DMS153 treated with DMSO at 0.1 percent for 48 hours (cell line): ENCODE measurements at regions not wholly inside any gene's neighbourhood (a gene's known extent, or its start where the extent isn't known, plus 50 kb on each side); places are given as distances from the start of the nearest gene placed in this dataset.
"Not testable (repeated sequence)": the region's sequence is repeated elsewhere in the genome, so short reads cannot be mapped to it uniquely, and the experiment has no call there.

Source experiments
- DNase-seq: peaks from one replicate; lab custom pipeline; 2025; ENCODE audit not compliant: unreplicated experiment; lab: John Stamatoyannopoulos, UW

DNA sequence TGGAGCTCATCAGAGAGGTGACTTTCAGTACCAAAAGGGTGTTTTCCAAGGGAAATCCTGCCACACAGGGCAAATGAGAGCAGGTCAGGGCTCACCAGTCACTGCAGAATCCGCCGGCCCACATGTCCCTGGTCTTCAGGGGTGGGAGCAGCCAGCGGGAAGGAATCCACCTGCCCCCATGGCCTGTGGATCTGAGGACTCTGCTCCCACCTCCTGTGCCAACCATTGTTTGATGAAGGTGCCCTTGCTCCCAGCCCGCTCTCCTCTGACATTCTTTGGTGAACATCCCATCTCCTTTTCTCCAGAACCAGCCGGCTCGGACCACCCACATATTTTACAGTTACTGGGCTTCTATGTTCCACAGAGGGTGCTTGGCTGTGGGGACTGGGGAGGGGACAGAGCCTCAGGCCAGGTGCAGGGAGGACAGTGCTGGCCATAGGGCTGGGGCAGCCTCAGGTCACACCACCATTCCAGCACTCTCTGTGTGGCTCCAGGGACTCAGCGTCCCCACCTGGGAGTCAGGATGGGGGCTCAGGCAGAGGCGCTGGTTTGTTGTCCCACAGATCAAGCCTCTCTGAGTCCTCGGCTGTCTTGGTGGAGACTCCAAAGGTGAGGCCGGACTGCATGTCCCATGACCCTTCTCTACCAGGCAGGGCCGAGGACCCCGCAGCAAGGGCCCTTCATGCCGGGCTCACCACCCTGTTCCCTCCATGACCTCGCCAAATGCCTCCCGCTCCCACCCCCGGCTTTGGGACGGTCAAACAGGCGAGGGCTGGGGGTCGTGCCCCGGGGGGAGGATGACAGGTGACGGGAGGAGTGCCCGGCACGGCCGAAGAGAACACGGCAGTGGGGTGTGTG, 183.2 kb upstream of the ZNF469 start:
- not testable (repeated sequence) for DNase-seq

DNA sequence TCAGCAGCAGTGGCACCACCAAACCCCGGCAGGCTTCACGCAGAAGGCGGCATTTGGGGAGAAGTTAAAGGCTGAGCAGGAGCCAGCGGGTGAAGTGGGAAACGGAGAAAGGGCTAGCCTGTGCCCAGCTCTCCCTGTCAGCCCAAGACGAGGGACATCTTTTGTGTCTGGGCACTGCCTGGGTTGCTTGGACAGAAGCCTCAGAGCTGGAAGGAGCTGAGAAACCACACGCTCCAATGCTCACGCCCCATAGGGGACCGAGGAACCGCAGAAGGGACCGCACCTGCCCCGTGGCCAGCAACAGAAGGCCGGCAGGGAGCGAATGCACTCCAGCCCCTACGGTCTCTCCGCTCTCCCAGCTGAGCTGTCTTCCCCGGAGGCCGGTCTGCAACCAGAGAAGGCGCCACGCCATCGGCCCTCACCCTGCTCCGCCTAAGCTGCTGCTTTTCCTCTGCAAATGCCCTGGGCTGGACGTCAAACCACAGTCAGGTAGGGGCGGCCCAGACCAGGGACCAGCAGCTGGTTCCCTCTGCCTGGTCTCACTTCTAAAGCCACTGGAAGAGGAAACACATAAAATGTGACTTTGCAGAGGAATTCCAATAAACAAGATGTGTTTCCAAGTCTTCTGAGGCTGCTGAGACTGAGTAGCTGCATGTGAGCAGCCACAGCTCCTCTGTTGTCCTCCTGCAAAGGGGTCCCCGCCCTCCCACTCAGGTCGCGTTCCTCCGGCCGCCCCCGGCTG, 182.4 kb upstream of the ZNF469 start:
- not testable (repeated sequence) for DNase-seq

DNA sequence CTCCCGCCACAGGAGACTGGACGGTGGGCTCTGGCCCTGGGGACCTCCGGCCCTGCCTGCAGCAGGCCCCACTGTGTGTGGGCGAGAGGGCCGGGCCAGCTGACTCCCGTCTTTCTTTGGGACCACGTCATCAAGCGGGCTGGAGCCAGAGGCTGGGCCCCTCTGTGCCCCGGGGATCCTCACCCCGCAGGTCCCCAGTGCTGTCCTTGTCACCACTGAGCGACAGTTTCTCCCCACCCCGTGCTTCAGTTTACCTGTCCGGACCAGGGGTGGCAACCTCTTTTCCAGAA, 181.9 kb upstream of the ZNF469 start:
- no peak for DNase-seq

DNA sequence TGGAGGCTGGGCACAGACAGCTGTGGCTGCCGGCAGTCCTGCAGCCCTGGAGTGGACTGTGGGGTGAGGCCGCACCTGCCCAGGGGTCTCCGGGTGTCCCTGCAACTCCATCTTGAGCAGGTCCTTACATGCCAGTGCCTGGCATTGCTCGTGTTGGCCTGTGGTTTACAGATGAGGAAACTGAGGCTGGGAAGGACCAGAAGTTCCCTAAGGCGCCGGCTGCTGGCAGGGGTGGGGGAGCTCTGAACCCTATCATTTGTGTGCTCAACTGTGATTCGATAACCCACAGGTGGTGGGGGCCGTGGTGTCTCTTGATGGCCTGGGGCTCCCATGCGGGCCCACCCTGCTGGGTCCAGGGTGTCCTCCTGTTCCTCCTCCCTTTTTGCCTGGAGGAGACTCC, 181.1 kb upstream of the ZNF469 start:
- DNase-seq, result not testable (repeated sequence)

DNA sequence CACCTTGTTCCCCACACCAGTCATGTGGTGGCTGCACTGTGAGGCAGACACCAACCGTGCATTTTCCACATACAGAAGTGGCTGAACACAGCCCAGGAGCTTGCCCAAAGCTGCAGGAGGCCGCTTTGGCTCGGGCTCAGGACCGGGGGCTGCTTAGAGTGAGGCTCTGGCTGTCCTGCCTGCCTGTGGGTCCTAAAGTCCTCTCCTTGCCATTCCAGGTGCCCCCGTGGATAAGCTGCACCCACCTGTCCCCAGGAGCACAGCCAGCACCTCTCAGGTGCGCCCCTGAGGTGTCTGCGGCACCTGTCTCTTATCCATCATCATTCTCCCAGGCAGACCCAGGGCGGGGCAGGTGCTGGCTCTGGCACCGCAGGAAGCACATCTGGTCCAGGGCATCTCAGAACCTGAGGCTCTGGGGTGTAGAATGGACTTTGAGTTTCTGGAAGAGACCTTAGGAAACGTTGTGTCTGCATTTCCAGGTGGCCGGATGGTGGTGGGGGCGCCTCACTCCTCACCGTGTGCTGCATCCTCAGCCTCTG, 180.5 kb upstream of the ZNF469 start:
- DNase-seq, result no peak

DNA sequence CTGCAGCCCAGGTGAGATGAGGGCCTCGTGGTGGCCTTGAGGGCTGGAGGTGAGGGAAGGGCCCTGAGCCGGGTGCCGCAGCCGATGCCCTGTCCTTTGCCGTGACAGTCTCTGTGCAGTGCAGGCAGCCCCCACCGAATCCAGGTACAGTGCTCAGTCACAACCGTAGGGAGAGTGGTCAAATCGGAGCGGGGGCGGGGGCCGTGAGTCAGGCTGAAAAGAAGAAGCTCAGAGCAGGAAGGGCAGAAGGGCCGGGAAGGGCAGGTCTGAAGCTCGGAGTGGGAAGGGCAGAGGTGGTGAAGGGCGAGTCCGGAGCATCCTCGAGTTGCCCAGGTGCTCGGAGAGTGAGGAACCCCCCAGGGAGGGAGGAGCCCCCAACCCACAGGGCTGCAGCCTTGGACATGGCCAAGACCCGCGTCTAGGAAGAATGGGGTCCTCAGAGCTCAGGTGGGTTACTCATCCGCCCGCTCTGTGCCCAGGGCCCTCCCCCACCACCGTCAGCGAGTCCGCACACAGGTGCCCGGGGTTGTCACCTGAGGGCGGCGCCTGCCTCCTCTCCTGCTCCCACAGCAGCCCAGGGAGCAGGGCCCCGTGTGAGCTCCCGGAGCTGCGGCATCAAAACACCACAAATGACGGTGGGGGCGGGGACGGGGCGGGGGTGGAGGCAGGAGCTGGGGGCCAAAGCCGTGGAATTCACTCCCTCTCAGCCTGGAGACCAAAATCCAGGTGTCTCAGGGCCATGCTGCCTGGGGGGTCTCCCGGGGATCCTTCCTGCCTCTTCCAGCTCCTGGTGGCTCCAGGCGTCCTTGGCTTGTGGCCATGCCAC, 179.7 kb upstream of the ZNF469 start:
- DNase-seq, result not testable (repeated sequence)

DNA sequence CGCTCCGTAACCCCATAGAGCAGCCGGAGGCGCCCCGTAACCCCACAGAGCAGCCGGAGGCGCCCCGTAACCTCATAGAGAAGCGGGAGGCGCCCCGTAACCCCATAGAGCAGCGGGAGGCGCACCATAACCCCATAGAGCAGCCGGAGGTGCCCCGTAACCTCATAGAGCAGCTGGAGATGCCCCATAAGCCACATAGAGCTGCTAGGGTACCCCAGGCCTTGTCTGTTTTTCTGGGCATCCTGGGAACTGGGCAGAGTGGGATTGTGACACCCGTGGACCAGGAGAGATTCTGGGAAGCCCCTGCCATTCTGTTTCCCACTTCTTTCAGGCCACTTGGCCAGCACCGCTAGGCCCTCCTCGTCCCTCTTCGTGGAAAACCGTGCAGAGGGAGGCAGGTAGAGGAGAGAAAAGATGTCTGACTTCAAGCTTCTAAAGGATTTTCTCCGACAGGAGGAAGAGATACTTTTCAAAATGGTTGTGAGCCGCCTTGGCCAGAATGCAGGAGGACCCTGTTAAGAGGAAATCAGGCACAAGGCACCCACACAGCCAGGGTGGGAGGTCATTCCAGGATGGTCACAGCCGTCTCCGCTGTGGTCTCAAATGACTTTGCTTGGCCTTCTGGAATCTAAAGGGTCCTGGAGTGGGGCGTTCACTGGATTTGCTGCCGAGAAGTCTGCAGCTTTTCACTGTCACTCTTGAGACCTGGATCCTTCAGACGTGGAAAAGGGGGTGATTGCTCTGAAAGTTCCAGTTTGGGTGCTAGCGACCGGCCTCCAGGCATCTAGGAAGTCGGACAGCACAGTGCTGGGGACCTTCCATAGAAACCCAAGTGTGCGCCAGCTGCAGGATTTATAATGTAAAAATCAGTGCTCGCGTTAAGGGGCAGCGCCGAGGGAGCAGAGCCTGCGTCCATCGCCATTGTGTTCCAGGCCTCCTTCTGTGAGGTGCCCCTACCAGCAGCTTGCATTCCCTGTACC, 178.3 kb upstream of the ZNF469 start:
- DNase-seq, result not testable (repeated sequence)

DNA sequence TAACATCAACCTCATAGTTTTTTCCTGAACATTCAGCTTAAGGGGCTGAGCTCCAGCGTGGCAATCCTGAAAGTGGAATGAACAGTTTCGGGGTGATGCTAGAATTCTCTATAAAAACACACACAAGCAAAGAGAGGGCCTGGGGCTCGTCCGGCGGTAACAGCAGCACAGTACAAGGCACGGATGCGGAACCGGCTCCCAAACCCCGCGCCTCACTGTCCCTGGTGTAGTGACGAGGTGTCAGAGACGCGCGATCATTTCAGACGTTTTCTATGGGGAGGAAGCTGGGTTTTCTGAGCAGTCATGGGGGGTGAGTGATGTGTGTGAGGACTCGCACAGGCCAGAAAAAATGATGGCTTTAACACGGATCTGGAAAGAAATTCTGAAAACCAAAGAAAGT, 177.3 kb upstream of the ZNF469 start:
- not testable (repeated sequence) for DNase-seq

DNA sequence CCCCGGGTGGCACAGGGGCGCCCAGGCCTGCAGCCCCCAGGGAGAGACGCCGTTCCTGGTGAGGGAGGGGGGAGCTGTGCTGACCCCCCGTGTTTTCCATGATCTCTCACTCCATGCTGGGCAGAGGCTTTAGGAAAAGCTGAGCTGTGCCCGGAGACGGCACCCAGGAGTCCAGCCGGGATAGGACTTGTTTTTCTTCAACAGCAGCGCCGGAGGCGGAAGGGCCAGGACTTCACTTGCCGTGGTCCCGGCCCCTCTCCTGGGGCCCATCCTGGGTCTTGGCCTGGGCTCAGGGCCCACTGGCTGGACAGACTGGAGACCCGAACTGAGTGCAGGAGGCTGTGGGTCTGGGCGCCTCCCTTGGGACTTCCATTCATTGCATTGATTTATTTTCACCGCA, 176.8 kb upstream of the ZNF469 start:
- DNase-seq, result not testable (repeated sequence)

DNA sequence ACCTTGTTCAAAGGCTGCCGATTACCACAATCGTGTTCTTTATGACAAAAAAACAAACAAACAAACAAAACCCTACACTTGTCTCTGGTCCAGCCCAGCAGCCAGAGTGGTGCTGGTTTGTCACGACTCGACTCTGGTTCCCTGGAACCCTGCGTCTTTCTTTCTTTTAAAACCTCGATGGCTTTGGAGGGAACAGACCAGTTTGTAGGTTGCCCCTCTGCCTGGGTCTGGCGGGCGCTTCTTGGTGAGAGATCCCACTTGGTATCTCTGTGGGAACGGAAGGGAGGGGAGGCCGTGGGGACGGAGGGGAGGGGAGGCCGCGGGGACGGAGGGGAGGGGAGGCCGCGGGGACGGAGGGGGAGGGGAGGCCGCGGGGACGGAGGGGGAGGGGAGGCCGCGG, 176.2 kb upstream of the ZNF469 start:
- DNase-seq, result not testable (repeated sequence)

DNA sequence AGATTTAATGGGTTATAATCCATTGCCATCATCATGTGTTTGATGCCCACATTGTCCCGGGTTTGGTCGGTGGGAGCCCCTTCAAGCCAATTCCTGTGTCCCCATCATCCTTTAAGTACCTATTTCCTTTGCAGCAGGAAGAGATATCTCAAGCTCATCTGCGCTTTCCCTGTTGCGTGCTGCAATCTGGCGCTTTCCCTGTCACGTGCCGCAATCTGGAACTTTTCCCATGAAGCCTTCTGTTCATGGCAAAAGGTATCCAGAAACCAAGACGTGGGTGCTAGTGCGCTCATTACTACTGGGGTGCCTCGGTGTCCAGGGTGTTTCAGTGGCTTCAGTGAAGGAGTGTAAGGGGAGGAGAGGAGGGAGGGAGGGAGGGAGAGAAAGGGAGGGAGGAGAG, 174.6 kb upstream of the ZNF469 start:
- no peak for DNase-seq

DNA sequence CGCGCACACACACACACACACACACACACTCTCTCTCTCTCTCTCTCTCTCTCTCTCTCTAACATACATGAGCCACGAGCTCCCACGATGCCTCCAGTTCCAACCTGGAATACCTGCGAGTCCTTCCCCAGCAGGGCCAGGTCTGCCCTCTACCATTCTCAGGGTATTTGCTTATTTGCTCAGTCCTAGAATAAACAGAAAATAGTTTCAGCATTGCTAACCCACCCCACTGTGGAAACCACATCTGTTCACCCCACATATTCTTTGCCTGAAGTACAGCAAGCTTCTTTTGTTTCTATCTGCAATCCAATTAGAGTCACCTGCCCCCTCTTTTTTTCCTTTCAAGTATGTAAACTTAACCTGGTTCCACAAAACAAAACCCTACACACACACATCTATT, 174.0 kb upstream of the ZNF469 start:
- DNase-seq, result not testable (repeated sequence)

DNA sequence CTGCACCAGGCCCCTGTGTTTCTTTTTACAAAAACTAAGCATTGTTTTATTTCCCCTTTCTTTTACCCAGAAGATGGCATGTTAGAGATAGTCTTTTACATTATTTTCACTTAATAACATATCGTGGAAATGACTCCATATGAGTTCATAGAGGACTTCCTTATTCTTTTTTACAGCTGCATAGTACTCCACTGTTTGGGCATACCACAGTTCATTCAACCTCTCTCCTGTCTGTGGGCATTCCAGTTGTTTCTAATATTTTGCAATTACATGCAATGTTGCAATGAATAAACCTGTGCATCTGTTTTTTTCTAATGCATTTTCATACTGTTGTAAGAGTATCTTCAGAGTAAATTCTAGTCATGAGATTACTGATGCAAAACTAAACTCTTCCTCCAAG, 173.2 kb upstream of the ZNF469 start:
- DNase-seq, result not testable (repeated sequence)

DNA sequence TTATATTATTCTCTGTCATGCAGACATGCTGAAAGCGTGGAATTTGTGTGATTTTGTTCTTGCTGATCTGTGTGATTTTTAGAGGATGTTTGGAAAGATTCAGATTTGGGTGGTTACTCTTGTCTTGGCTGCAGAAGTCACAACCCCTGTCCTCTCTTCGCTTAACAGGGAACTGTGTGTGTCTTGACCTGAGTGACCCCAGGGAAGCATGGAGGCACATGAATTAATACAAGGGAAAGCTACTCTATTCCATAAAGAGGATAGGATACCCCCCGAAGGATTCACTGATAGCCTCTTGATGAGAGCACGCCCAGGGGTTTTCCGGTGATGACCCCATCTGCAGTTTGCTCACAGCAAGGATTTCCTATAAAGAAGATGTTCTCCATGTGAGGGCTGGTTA, 168.8 kb upstream of the ZNF469 start:
- not testable (repeated sequence) for DNase-seq

DNA sequence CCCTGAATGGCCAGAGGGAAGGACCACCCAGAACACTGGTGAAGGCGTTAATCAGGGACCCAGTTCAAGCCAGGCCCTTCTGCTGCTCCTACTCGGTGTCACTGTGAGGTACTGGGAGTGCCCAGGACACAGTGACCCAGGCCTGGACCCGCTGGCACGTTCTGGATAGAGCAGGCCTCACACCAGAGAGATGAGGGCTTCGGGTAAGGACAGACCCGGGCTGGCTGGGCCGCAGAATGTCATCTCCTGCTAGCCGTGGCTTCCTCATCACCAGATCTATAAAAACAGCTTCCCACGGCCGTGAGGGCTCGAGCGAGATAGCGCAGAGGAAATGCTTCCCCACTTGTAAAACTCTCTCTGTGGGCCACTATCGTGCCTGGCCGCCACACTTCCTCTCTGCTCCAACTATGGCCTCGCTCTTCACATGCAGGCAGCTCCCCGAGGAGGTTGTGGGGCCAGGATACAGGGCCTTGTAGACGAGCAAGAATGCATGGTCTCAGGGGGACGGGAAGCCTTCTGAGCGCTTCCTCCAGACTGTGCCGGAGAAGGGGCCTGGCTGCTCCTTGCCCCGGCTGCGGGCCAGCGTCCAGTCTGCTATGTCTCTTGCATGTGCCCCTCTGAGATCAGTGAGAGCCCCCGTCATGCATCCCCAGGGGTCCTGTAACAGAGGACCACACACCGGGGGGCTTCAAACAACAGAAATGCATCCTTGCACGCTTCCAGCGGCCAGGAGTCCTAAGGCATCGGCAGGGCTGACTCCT, 161.6 kb upstream of the ZNF469 start:
- DNase-seq, result not testable (repeated sequence)

DNA sequence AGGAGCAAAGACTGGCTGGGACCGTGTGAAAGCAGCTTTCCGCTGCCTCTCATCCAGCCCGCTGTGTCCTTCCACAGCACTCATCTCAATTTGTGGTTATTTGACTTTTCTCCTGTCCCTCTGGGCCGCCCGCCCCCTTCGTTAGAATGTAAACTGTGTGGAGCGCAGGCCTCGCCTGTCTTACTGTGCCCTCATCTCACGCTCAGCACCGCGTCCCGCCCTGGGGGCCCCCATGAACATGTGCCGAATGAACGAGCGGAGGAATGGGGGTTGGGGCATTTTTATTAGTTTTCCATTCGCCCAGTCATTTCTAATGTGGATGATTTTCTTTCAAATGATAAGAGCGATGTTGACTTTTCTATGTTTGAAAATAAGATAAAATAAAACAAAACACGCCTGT, 159.1 kb upstream of the ZNF469 start:
- not testable (repeated sequence) for DNase-seq

DNA sequence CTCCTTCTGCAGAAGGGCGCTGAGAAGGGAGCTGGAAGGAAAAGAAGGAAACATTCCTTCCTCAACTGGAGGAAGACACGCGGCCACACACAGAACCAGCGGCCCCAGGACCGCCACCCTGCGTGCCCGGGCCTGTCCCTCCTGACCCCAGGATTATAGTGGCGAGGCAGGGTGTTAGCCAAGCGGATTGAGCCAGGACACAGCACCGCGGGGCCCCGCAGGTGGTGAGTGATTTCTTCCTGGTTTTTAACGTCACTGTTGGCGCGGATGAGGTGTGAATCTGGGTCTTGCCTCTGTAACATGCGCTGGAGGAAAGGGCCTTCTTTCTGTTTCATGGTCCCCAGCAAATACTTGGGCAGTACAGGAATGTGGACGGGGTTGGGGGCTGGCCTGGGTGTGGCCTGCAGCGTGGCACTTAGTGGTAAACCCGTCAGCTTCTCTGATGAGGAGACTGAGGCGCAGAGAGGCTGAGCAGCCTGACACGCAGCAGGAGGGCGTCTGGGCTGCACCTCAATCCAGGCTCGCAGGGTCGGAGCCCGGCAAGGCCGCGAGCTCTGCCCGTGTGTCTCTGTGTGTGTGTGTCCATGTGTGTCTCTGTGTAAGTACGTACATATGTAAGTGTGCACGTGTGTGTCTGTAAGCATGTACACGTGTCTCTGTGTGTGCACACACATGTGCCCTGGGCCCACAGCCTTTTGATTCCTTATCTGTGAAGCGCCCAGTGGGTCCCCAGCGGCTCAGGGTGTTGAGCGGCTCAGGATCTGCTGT, 158.4 kb upstream of the ZNF469 start:
- DNase-seq, result not testable (repeated sequence)

DNA sequence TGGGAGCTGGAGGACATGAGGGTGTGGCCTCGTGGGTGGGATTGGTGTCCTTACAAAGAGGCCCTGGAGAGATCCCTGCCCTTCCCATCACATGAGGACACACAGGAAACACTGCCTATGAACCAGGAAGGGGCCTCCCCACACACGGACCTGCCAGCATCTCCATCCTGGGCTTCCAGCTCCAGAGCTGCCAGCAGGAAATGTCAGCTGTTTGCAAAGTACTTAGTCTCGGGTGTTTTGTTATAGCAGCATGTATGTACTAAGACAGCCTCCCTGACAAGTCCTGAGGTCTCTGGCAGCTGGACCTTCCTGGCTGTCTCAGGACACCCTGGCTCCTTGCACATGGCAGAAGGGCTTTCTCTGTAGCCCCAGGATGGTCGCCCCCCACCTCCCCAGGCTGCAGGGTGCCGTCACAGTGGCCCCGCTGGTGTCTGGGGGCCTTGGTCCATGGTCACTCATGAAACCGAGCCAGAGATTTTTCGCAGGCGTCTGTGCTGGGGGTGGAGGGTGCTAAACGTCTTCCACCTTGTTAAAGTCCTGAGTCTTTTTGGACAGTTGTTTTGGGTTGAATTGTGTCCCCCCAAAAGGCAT, 157.0 kb upstream of the ZNF469 start:
- DNase-seq, result not testable (repeated sequence)
